Endothelial cell of umbilical vein (primary cell): ENCODE measurements at regions not wholly inside any gene's neighbourhood (a gene's known extent, or its start where the extent isn't known, plus 50 kb on each side); places are given as distances from the start of the nearest gene placed in this dataset.

Experiments used
- BruUV-seq: library from RNA; stranded (reverse); fragments of 400-500 nt; replicated peaks from 2 replicates; lab custom pipeline; 2021; lab: Mats Ljungman, UMichigan
- CTCF ChIA-PET: fragments of 300-600, 350-600 bp; sonication (Branson Sonifier 250); formaldehyde crosslinking; loops from one replicate; lab custom pipeline; 2021; ENCODE audit warnings: antibody characterized with exemption, inconsistent platforms; lab: Charles Lee
- POLR2A ChIA-PET: fragments of 300-600, 350-600 bp; sonication (Branson Sonifier 250); formaldehyde crosslinking; loops from one replicate; lab custom pipeline; 2021; ENCODE audit warnings: antibody characterized with exemption, inconsistent platforms; lab: Charles Lee
- DNase-seq: peaks from one replicate; pipeline ENCODE4 v3.0.0-alpha.2; 2011; ENCODE audit warnings: low read depth, low spot score
- FAIRE-seq: peaks from 2 replicates; lab custom pipeline; 2011; peaks lifted over from hg19 to GRCh38; lab: Jason Lieb, UNC
- H2AFZ ChIP-seq: 2 replicates; pipeline ENCODE4 v1.6.0; 2012; ENCODE audit warnings: low read depth, low read length, control low read depth, inconsistent platforms
- H3K27ac ChIP-seq: 2 replicates; pipeline ENCODE4 v1.5.1; 2011; ENCODE audit warnings: low read depth, mild to moderate bottlenecking, control low read depth, low read length, moderate library complexity; ENCODE audit not compliant: insufficient read depth
- H3K27me3 ChIP-seq, 2 experiments: 2 replicates each; pipeline versions ENCODE4 v1.6.0 to v1.6.1; 2011; ENCODE audit warnings: low read length in 2 of 2, mixed read lengths in 1 of 2; ENCODE audit not compliant: control insufficient read depth in 2 of 2, insufficient read depth in 2 of 2
- H3K36me3 ChIP-seq, 2 experiments: 2 replicates in 1 of 2; 3 replicates in 1 of 2; pipeline ENCODE4 v1.5.1; 2011; ENCODE audit warnings: low read length in 2 of 2, mild to moderate bottlenecking in 1 of 2, moderate library complexity in 1 of 2; ENCODE audit not compliant: control insufficient read depth in 2 of 2, insufficient read depth in 2 of 2; ENCODE audit errors: extremely low read depth in 1 of 2
- H3K4me1 ChIP-seq: 3 replicates; pipeline ENCODE4 v1.5.1; 2011; ENCODE audit warnings: mild to moderate bottlenecking, low read length; ENCODE audit not compliant: control insufficient read depth, insufficient read depth; ENCODE audit errors: extremely low read depth
- H3K4me2 ChIP-seq: 2 replicates; pipeline ENCODE4 v1.6.1; 2011; ENCODE audit warnings: low read length, control low read depth, mixed read lengths; ENCODE audit not compliant: insufficient read depth
- H3K4me3 ChIP-seq, 3 experiments: fragments of 200-600 bp in 1 of 3; sonication (generic), shearing (Covaris generic) in 1 of 3; replicated peaks in 1 of 3; 2 replicates each; pipeline ENCODE4 v1.5.1; 2011 to 2016; ENCODE audit warnings: control low read depth in 3 of 3, low read length in 3 of 3, mild to moderate bottlenecking in 2 of 3, inconsistent platforms in 1 of 3, low read depth in 1 of 3, moderate library complexity in 1 of 3; ENCODE audit not compliant: insufficient read depth in 1 of 3
- H3K79me2 ChIP-seq: 2 replicates; pipeline ENCODE4 v1.6.0; 2012; ENCODE audit warnings: low read length, inconsistent platforms; ENCODE audit not compliant: control insufficient read depth, insufficient read depth
- H3K9ac ChIP-seq: replicated peaks from 2 replicates; pipeline ENCODE3; 2011; ENCODE audit warnings: low read length, control low read depth; ENCODE audit not compliant: insufficient read depth; ENCODE audit errors: extremely low read depth
- H3K9me1 ChIP-seq: replicated peaks from 3 replicates; pipeline ENCODE4 v1.6.0; 2011; ENCODE audit warnings: mild to moderate bottlenecking, low read length; ENCODE audit not compliant: control insufficient read depth, insufficient read depth; ENCODE audit errors: extremely low read depth
- H3K9me3 ChIP-seq: replicated peaks from 2 replicates; pipeline ENCODE4 v1.5.1; 2012; ENCODE audit warnings: low read length, inconsistent platforms; ENCODE audit not compliant: control insufficient read depth, insufficient read depth
- H4K20me1 ChIP-seq: replicated peaks from 2 replicates; pipeline ENCODE3; 2011; ENCODE audit warnings: mild to moderate bottlenecking, low read length; ENCODE audit not compliant: control insufficient read depth, insufficient read depth; ENCODE audit errors: extremely low read depth
- CTCF ChIP-seq, 2 donors: IDR thresholded peaks; 1 replicate in 1 of 2; 2 replicates in 1 of 2; pipeline ENCODE4 v1.5.1; 2011; ENCODE audit warnings: low read length in 2 of 2, mild to moderate bottlenecking in 2 of 2, moderate library complexity in 2 of 2, control low read depth in 1 of 2, inconsistent platforms in 1 of 2, low read depth in 1 of 2; ENCODE audit not compliant: insufficient read depth in 1 of 2; ENCODE audit errors: extremely low read depth in 1 of 2
- EZH2 ChIP-seq: IDR thresholded peaks from 2 replicates; pipeline ENCODE4 v1.6.1; 2012; ENCODE audit warnings: borderline replicate concordance, low read depth, mild to moderate bottlenecking, moderate library complexity, low read length, inconsistent platforms; ENCODE audit not compliant: severe bottlenecking
- FOS ChIP-seq: IDR thresholded peaks from 2 replicates; pipeline ENCODE4 v1.6.1; 2011; ENCODE audit warnings: mild to moderate bottlenecking, low read length, moderate library complexity, borderline replicate concordance; ENCODE audit not compliant: insufficient read depth
- GATA2 ChIP-seq: IDR thresholded peaks from 2 replicates; pipeline ENCODE4 v1.7.0; 2011; ENCODE audit warnings: low read depth, mild to moderate bottlenecking, moderate library complexity, mixed read lengths, low read length; ENCODE audit not compliant: insufficient read length, insufficient read depth
- JUN ChIP-seq: IDR thresholded peaks from 2 replicates; pipeline ENCODE4 v1.6.1; 2011; ENCODE audit warnings: borderline replicate concordance, low read depth; ENCODE audit not compliant: insufficient read length, insufficient read depth
- MAX ChIP-seq: IDR thresholded peaks from 2 replicates; pipeline ENCODE4 v1.6.1; 2011; ENCODE audit not compliant: insufficient read depth, insufficient read length
- MYC ChIP-seq: IDR thresholded peaks from one replicate; pipeline ENCODE4 v1.6.1; 2011; ENCODE audit warnings: mild to moderate bottlenecking, low read depth, low read length
- POLR2A ChIP-seq: IDR thresholded peaks from 2 replicates; pipeline ENCODE4 v1.6.1; 2012; ENCODE audit warnings: low read depth, mild to moderate bottlenecking, control low read depth, low read length
- POLR2AphosphoS5 ChIP-seq: IDR thresholded peaks from 2 replicates; pipeline ENCODE4 v1.6.1; 2012; ENCODE audit warnings: low read depth, mild to moderate bottlenecking, control low read depth, low read length, moderate library complexity; ENCODE audit not compliant: insufficient read depth
- dilution Hi-C: fragments of 300-500 bp; cut with MboI; formaldehyde crosslinking; loops from one replicate; pipeline ENCODE4 v1.15.0; 2019; ENCODE audit warnings: low sequenced_read_pairs; ENCODE audit not compliant: extremely low pct_ligation_motif_present
- intact Hi-C: fragments of 100-400 bp; cut with micrococcal nuclease; formaldehyde crosslinking; loops from one replicate; pipeline ENCODE4 v1.10.0; 2022

- Histone ChIP-seq H3K9ac (no peak overlapping the region), H4K20me1 (no peaks in the 10 kb centered on the region), H3K9me1 (no peaks in the 10 kb centered on the region), H3K27ac (no peak overlapping the region), H3K9me3 (no peaks in the 10 kb centered on the region), H3K79me2 (no peaks in the 10 kb centered on the region), H2AFZ (no peak overlapping the region), H3K4me3 (no peak overlapping the region), H3K4me2 (no peak overlapping the region), H3K27me3 (no peaks in the 10 kb centered on the region), H3K4me1 (no peaks in the 10 kb centered on the region), H3K36me3 (no peaks in the 10 kb centered on the region)
- DNase-seq (no peak), FAIRE-seq (no peak)
- TF ChIP-seq JUN = no peak
- no peak for TF ChIP-seq POLR2A
- TF ChIP-seq CTCF (IDR thresholded peaks at IDR 0.05; ENCODE audit: extremely low read depth in 1 of 2, insufficient read depth in 1 of 2, low read depth in 1 of 2, low read length in 2 of 2) = no peak
- no peak for TF ChIP-seq GATA2
- TF ChIP-seq EZH2 = no peak
- TF ChIP-seq FOS = no peak
- TF ChIP-seq MYC = no peak
- no peak for TF ChIP-seq MAX
- no peak for TF ChIP-seq POLR2AphosphoS5
- ChIA-PET CTCF (no interaction called here), POLR2A (no interaction called here)
- intact Hi-C loops = no loop called here
- dilution Hi-C loops = no loop called here
- BruUV-seq = no TSS peak
Observed at GRCh38 chr5:121741156-121741555, 110.5 kb upstream of the FTMT start.
